Renal pelvis (tissue), 1 donor: ENCODE measurements at regions not wholly inside any gene's neighbourhood (a gene's known extent, or its start where the extent isn't known, plus 50 kb on each side); places are given as distances from the start of the nearest gene placed in this dataset.

Experiments
- DNase-seq: peaks from one replicate; pipeline ENCODE4 v3.0.0-alpha.2; 2013

GRCh38 chr13:76516586-76516985 lies 369.6 kb downstream of the KCTD12 start:
- no peak for DNase-seq

- DNase-seq: no peak
Observed at GRCh38 chr13:76516013-76516412, 370.2 kb downstream of the KCTD12 start.

GRCh38 chr13:76512721-76513145 lies 373.5 kb downstream of the KCTD12 start:
- no peak for DNase-seq

- no peak for DNase-seq
Observed at GRCh38 chr13:76505437-76505836, 380.8 kb downstream of the KCTD12 start.

- DNase-seq: no peak
Observed at GRCh38 chr13:76503766-76504165, 382.4 kb downstream of the KCTD12 start.

- no peak for DNase-seq
Observed at GRCh38 chr13:76503291-76503690, 382.9 kb downstream of the KCTD12 start.

- DNase-seq: no peak
Observed at GRCh38 chr13:76500894-76501293, 385.3 kb downstream of the KCTD12 start.

- DNase-seq: no peak
Observed at GRCh38 chr13:76499891-76500290, 386.3 kb downstream of the KCTD12 start.

GRCh38 chr13:76489274-76489673 lies 396.9 kb downstream of the KCTD12 start:
- no peak for DNase-seq

- no peak for DNase-seq
Observed at GRCh38 chr13:76481738-76482137, 404.5 kb downstream of the KCTD12 start.

GRCh38 chr13:76474966-76475365 lies 411.2 kb downstream of the KCTD12 start:
- no peak for DNase-seq

GRCh38 chr13:76474356-76474755 lies 411.8 kb downstream of the KCTD12 start:
- no peak for DNase-seq

GRCh38 chr13:76473552-76474134 lies 412.6 kb downstream of the KCTD12 start:
- peak; percentile 73 for DNase-seq

GRCh38 chr13:76472916-76473315 lies 413.3 kb downstream of the KCTD12 start:
- no peak for DNase-seq

- DNase-seq: no peak
Observed at GRCh38 chr13:76471486-76471885, 414.7 kb downstream of the KCTD12 start.

GRCh38 chr13:76470991-76471390 lies 415.2 kb downstream of the KCTD12 start:
- no peak for DNase-seq

GRCh38 chr13:76466043-76466442 lies 420.2 kb downstream of the KCTD12 start:
- no peak for DNase-seq

GRCh38 chr13:76463314-76463713 lies 422.9 kb downstream of the KCTD12 start:
- no peak for DNase-seq

GRCh38 chr13:76461999-76462398 lies 424.2 kb downstream of the KCTD12 start:
- DNase-seq: no peak

- DNase-seq: no peak
Observed at GRCh38 chr13:76461484-76461883, 424.7 kb downstream of the KCTD12 start.

- no peak for DNase-seq
Observed at GRCh38 chr13:76459863-76460262, 426.3 kb downstream of the KCTD12 start.

- peak; percentile 33 for DNase-seq
Observed at GRCh38 chr13:76455960-76456359, 430.2 kb downstream of the KCTD12 start.

- DNase-seq: no peak
Observed at GRCh38 chr13:76454991-76455390, 431.2 kb downstream of the KCTD12 start.

GRCh38 chr13:76449716-76450115 lies 436.5 kb downstream of the KCTD12 start:
- DNase-seq: no peak

- no peak for DNase-seq
Observed at GRCh38 chr13:76446191-76446590, 440.0 kb downstream of the KCTD12 start.
